Mucosa of stomach (tissue), 1 donor: ENCODE measurements at regions not wholly inside any gene's neighbourhood (a gene's known extent, or its start where the extent isn't known, plus 50 kb on each side); places are given as distances from the start of the nearest gene placed in this dataset.

Source experiments
- H3K27me3 ChIP-seq: one replicate; pipeline ENCODE4 v1.7.0; 2013; ENCODE audit warnings: mild to moderate bottlenecking, low read length; ENCODE audit not compliant: control insufficient read depth, insufficient read depth
- H3K36me3 ChIP-seq: one replicate; pipeline ENCODE4 v1.7.0; 2013; ENCODE audit warnings: low read length; ENCODE audit not compliant: control insufficient read depth, insufficient read depth
- H3K4me1 ChIP-seq: one replicate; pipeline ENCODE4 v1.7.0; 2013; ENCODE audit warnings: mild to moderate bottlenecking, low read length; ENCODE audit not compliant: control insufficient read depth, insufficient read depth
- H3K4me3 ChIP-seq: one replicate; pipeline ENCODE4 v1.7.0; 2013; ENCODE audit warnings: low read length
- H3K9ac ChIP-seq: one replicate; pipeline ENCODE4 v1.7.0; 2013; ENCODE audit warnings: mild to moderate bottlenecking, low read length, moderate library complexity
- H3K9me3 ChIP-seq: one replicate; pipeline ENCODE4 v1.7.0; 2013; ENCODE audit warnings: mild to moderate bottlenecking, low read length, moderate library complexity; ENCODE audit not compliant: control insufficient read depth
- donor health status: Pancreatic carcinoma.

GRCh38 chr10:2925631-2926030 lies 141.7 kb upstream of the PFKP start:
- Histone ChIP-seq H3K4me1 (no peaks in the 10 kb centered on the region), H3K27me3 (peaks cover 4% of the 10 kb centered on the region), H3K4me3 (no peak overlapping the region), H3K36me3 (no peaks in the 10 kb centered on the region), H3K9me3 (no peaks in the 10 kb centered on the region), H3K9ac (no peak overlapping the region)

GRCh38 chr10:2924431-2924830 lies 142.9 kb upstream of the PFKP start:
- peaks cover 8% of the 10 kb centered on the region for H3K27me3 ChIP-seq

GRCh38 chr10:2921956-2922680 lies 145.2 kb upstream of the PFKP start:
- Histone ChIP-seq H3K9me3 (no peaks in the 10 kb centered on the region), H3K4me1 (no peaks in the 10 kb centered on the region), H3K27me3 (peaks cover 4% of the 10 kb centered on the region), H3K4me3 (no peak overlapping the region), H3K36me3 (no peaks in the 10 kb centered on the region), H3K9ac (no peak overlapping the region)

More at GRCh38 chr10:2924431-2924830, 142.9 kb upstream of the PFKP start:
- Histone ChIP-seq H3K4me1 (no peaks in the 10 kb centered on the region), H3K4me3 (no peak overlapping the region), H3K9ac (no peak overlapping the region), H3K9me3 (no peaks in the 10 kb centered on the region), H3K36me3 (no peaks in the 10 kb centered on the region)

GRCh38 chr10:2920637-2921036 lies 146.7 kb upstream of the PFKP start:
- Histone ChIP-seq H3K4me3 (no peak overlapping the region), H3K4me1 (no peaks in the 10 kb centered on the region), H3K9me3 (no peaks in the 10 kb centered on the region), H3K9ac (no peak overlapping the region), H3K36me3 (no peaks in the 10 kb centered on the region), H3K27me3 (peaks cover 4% of the 10 kb centered on the region)

GRCh38 chr10:2920168-2920567 lies 147.2 kb upstream of the PFKP start:
- H3K9me3 ChIP-seq: no peaks in the 10 kb centered on the region
- no peak overlapping the region for H3K9ac ChIP-seq
- no peaks in the 10 kb centered on the region for H3K36me3 ChIP-seq
- no peaks in the 10 kb centered on the region for H3K4me1 ChIP-seq
- peaks cover 4% of the 10 kb centered on the region for H3K27me3 ChIP-seq
- no peak overlapping the region for H3K4me3 ChIP-seq

GRCh38 chr10:2919016-2919415 lies 148.3 kb upstream of the PFKP start:
- Histone ChIP-seq H3K36me3 (no peaks in the 10 kb centered on the region), H3K4me1 (no peaks in the 10 kb centered on the region), H3K27me3 (peaks cover 4% of the 10 kb centered on the region), H3K9ac (no peak overlapping the region), H3K4me3 (no peak overlapping the region), H3K9me3 (no peaks in the 10 kb centered on the region)

- Histone ChIP-seq H3K4me3 (no peak overlapping the region), H3K9ac (no peak overlapping the region), H3K4me1 (no peaks in the 10 kb centered on the region), H3K36me3 (no peaks in the 10 kb centered on the region), H3K27me3 (peaks cover 4% of the 10 kb centered on the region), H3K9me3 (no peaks in the 10 kb centered on the region)
Observed at GRCh38 chr10:2918489-2918888, 148.9 kb upstream of the PFKP start.

GRCh38 chr10:2917926-2918325 lies 149.4 kb upstream of the PFKP start:
- H3K9ac ChIP-seq: no peak overlapping the region
- no peaks in the 10 kb centered on the region for H3K9me3 ChIP-seq

GRCh38 chr10:2915412-2915811 lies 151.9 kb upstream of the PFKP start:
- no peak overlapping the region for H3K4me3 ChIP-seq
- H3K4me1 ChIP-seq: no peaks in the 10 kb centered on the region
- H3K9ac ChIP-seq: no peak overlapping the region
- H3K9me3 ChIP-seq: no peaks in the 10 kb centered on the region
- H3K27me3 ChIP-seq: peaks cover 4% of the 10 kb centered on the region
- no peaks in the 10 kb centered on the region for H3K36me3 ChIP-seq

More at GRCh38 chr10:2917926-2918325, 149.4 kb upstream of the PFKP start:
- Histone ChIP-seq H3K36me3 (no peaks in the 10 kb centered on the region), H3K4me3 (no peak overlapping the region), H3K4me1 (no peaks in the 10 kb centered on the region), H3K27me3 (peaks cover 4% of the 10 kb centered on the region)

- no peaks in the 10 kb centered on the region for H3K9me3 ChIP-seq
Observed at GRCh38 chr10:2914741-2915140, 152.6 kb upstream of the PFKP start.

GRCh38 chr10:2913474-2913873 lies 153.9 kb upstream of the PFKP start:
- no peaks in the 10 kb centered on the region for H3K36me3 ChIP-seq
- no peaks in the 10 kb centered on the region for H3K4me1 ChIP-seq
- no peak overlapping the region for H3K9ac ChIP-seq
- no peak overlapping the region for H3K4me3 ChIP-seq
- no peaks in the 10 kb centered on the region for H3K9me3 ChIP-seq
- no peaks in the 10 kb centered on the region for H3K27me3 ChIP-seq

More at GRCh38 chr10:2914741-2915140, 152.6 kb upstream of the PFKP start:
- no peak overlapping the region for H3K4me3 ChIP-seq
- H3K36me3 ChIP-seq: no peaks in the 10 kb centered on the region
- no peak overlapping the region for H3K9ac ChIP-seq
- H3K27me3 ChIP-seq: no peaks in the 10 kb centered on the region
- H3K4me1 ChIP-seq: no peaks in the 10 kb centered on the region

GRCh38 chr10:2910656-2911055 lies 156.7 kb upstream of the PFKP start:
- Histone ChIP-seq H3K9ac (no peak overlapping the region), H3K4me1 (no peaks in the 10 kb centered on the region), H3K9me3 (no peaks in the 10 kb centered on the region), H3K27me3 (no peaks in the 10 kb centered on the region), H3K36me3 (no peaks in the 10 kb centered on the region), H3K4me3 (no peak overlapping the region)

- Histone ChIP-seq H3K9me3 (no peaks in the 10 kb centered on the region), H3K4me1 (no peaks in the 10 kb centered on the region), H3K36me3 (no peaks in the 10 kb centered on the region), H3K4me3 (no peak overlapping the region), H3K9ac (no peak overlapping the region), H3K27me3 (no peaks in the 10 kb centered on the region)
Observed at GRCh38 chr10:2909921-2910320, 157.4 kb upstream of the PFKP start.
